NT2/D1 (cell line): ENCODE measurements at regions not wholly inside any gene's neighbourhood (a gene's known extent, or its start where the extent isn't known, plus 50 kb on each side); places are given as distances from the start of the nearest gene placed in this dataset.

Source experiments
- SUZ12 ChIP-seq: IDR thresholded peaks from 2 replicates; pipeline ENCODE4 v1.6.1; 2011; ENCODE audit not compliant: insufficient read length, insufficient read depth; ENCODE audit errors: extremely low read depth
- ZNF274 ChIP-seq: IDR thresholded peaks from 2 replicates; pipeline ENCODE4 v1.6.1; 2011; ENCODE audit warnings: mild to moderate bottlenecking, low read depth, low read length

GRCh38 chrX:116272322-116272721 is 101.8 kb downstream of the AGTR2 start:
- TF ChIP-seq SUZ12 (no peak), ZNF274 (no peak)
